CD4-positive, alpha-beta T cell treated with Interleukin-4 for 4 hours (primary cell): ENCODE measurements at regions not wholly inside any gene's neighbourhood (a gene's known extent, or its start where the extent isn't known, plus 50 kb on each side); places are given as distances from the start of the nearest gene placed in this dataset.

Experiments
- DNase-seq: peaks from one replicate; pipeline ENCODE4 v3.0.0-alpha.2; 2020

DNA sequence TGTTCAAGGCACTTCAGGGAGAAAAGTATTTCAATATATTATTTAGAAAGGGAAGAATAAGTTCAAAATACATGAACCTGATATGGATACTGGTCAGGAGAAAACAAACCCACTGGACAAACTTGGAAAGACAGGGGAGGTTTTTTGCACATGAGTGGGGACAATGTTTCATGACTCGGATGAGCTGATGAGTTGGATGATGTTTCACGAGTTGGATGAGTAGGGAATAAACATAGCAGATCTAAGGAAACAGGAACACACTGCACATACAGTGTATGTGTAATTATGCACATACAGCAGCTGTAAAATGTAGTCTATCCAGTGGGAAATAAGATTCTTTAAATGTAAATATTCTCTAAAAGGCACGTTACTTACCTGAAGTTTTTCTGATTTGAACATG lies 682.9 kb upstream of the ADAMTS5 start:
- DNase-seq, result no peak

DNA sequence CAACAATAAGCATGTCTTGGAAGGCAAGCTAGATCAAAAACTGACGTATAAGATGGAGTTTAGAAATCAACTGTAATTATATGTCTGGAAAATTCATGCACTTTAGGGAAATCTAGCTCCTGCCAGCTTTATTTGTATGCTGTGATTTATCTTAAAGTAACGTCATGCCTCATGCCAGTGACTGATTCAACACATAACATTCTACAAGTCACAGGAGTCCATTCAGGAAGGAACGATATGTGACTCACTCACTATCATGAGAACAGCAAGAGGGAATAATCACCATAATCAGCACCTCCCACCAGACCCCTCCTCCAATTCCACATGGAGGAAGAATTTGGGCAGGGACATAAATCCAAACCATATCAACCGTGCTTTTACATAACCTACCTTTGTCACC lies 682.4 kb upstream of the ADAMTS5 start:
- DNase-seq, result no peak

DNA sequence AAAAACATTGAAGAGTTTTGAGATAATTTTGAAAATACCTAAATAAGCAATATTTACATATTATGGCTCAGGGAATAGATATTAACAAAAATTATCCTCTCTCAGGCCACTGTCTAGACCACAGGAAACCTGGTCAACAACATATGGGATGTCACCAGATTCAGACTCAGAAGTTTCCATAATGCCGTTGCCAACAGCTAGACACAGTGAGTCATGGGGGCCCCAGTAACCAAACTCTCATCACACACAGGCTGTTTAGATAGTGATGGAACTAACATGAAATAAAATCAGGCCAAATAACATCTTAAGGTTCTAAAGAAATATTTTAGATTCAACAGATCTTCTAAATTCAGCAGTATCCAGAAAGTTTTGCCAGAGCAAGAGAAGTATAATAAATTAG lies 681.7 kb upstream of the ADAMTS5 start:
- no peak for DNase-seq

DNA sequence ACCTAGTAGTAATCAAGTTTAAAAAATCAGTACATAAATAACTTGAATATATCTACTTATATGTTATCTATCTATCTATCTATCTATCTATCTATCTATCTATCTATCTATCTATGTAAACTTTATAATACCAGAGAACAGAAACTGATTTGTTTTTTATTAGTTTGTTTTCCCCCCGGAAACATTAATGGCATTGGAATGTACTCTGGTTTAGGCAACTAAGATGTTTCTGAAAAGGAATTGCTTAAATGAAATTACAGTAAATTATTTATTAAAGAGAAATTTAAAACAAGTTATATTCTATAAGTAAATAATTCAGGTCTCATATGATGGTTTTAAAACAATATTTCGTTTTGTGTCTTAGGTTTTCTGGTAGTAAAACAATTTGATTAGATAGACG lies 681.0 kb upstream of the ADAMTS5 start:
- no peak for DNase-seq

DNA sequence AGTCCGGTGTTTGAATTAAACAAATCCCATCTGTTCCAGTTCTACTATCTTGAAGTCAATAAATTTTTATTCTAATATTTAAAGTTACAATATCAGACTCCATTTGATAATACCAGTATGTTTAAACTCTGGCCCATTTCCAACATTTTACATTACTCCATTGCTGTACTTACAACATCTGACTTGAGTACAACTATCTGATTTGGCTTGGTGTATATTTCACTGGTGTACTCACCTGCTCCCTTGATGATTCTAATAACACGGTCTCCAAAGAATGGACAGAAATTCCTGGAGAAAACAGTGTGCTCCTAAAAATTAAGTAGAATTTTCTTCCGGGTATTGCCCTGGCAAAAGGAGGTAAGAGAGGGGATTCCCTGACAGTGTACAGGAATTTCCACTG lies 680.5 kb upstream of the ADAMTS5 start:
- no peak for DNase-seq

DNA sequence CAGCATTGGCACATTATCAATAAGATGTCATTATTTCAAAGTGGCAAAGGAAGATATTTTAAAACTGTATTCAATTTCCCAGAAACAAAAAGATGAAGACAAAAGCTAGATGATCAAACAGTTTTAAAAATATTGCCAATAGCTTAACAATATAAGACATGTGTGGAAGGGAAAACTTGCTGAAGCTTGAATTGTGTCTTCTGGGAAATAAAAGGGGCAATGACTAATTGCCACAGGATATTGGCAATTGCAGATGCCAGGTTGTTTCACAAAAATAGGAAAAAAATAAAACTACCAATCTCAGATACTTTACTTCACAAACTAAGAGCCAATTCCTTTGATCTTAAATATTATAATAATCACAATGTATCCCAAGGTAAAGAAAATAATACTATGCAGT lies 679.8 kb upstream of the ADAMTS5 start:
- DNase-seq, result no peak

DNA sequence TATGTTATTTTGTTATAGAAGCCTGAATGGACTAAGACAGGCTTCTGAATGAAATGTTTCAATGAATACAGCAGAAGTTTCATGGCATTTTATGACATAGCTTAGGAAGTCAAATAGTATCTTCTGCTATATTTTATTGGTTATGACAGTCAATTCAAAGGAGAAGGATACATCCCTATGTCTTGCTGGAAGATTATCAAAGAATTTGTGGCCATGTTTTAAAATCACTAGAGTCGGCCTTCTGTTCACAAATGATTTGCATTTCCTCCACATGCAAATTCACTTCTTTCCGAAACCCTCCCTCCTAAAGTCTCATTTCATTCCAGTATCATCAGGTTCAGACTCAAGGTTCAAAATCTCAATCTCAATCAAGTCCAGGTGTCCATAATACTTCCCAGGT lies 679.2 kb upstream of the ADAMTS5 start:
- no peak for DNase-seq

DNA sequence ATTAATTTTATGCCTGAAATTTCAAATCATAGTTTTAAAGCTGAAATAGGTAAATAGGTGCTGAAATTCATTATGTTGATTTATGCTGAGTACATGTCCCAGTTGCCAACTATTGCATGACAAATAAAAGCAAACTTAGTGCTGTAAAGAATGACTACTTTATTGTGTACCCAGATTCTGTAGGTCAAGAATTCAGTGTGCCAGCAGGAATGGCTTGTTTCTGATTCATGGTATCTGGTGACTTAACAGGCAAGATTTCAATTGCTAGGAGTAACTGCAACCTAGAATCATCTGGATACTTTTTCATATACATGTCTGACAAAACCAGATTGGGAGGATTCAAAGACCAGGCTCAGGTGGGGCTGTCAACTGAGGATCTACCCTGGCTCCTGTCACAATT lies 678.4 kb upstream of the ADAMTS5 start:
- no peak for DNase-seq

DNA sequence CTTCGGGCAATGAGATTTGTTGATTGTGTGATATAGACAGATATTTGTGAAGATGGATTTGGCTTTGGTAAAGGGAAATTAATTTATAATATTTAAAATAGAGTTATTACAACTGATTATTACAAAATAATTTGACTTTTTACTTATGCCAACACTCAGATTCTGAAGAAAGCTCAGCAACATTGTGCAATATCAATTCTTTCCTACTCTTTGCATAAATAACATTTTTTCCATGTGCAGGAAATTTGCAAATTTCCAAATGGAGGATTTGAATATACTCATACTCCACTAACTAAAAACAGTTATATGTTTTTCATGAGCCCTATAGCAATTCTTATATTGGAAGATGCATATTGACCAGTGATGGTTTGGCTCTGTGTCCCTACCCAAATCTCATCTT lies 676.4 kb upstream of the ADAMTS5 start:
- DNase-seq, result no peak

DNA sequence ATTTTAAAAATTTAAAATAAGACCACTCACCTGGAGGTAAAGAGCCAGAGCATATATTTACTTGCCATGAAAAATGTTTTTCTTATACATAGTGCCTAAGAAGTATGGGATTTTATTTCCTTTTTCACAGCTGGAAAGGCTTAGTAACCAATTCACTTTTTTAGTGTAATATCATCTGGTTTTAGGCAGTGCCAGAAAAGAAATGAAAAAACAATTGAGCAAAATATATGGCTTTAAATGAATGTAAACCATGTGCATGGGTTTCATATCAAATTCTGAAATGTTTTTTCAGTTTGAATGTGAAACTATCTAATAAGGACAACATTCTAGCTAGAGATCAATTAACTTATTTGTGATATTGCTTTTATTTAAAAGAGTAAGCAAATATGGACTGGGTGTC lies 672.4 kb upstream of the ADAMTS5 start:
- DNase-seq, result no peak

DNA sequence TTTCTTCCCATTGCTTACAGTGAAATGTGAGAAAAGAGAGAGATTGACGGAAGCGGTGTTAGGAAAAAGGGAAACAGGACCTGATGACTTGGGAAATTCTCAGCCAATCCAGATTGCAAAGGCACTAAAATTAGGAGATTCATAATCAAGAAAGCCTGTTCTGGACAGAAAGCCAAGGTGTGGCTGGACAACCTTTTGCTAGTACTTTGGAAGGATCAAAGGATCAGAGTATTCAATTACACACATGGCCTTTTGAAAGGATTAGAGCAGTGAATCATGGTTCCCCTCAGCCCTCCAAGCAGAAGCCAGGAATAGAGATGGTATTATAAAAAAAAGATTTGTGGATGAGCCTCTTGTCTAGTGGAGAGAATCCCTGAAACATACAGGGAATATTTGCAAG lies 669.8 kb upstream of the ADAMTS5 start:
- no peak for DNase-seq

DNA sequence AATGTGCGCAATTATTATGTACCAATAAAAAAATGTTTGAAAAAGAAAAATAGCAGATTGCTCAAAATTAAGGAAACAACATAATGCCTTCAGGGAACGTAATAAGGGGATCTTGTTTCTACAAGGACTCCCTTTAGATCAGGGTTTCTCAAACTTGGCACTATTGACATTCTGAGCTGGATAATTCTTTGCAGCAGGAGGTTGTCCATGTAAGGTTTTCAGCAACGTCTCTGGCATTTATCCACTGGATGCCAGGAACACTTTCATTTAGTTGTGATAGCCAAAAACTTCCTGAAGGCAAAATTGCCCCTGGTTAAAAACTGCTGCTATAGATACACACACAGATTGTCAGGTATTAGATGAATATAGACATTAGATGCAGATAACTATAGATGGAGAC lies 666.7 kb upstream of the ADAMTS5 start:
- no peak for DNase-seq

DNA sequence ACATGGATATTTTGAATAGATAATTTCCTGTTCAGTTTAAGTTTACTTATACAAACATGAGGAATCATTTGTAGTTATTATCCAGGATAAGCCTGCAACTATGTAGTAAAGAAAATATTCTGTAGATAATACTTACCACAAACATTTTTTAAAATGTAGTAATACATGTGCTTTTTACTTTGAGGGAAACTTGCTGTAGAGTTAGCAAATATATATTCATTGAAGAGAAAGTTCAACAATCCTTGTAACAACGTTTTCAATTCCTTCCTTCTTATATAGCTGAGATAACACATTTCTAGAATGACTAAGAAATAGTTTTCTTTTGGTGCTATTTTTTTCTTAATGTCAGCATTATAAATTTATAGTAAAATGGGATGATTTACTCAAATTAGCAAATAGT lies 664.6 kb upstream of the ADAMTS5 start:
- no peak for DNase-seq

DNA sequence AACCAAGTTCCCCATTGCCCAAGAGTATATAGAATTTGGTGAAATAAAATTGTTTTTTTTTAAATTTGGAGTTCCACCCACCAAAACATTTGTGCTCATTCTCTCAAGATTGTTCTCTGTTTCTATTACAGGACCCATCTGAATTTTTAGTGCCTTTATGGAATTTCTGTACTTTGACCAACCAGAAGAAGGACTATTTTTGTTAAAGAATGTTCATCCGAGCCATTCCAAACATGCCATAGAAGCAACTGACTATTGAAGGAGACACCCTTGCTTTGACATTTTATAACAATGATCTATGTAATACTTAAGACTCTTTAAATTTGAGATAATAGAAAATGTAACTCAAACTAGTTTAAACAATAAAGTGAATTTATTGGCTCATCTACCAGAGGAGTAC lies 655.7 kb upstream of the ADAMTS5 start:
- no peak for DNase-seq

DNA sequence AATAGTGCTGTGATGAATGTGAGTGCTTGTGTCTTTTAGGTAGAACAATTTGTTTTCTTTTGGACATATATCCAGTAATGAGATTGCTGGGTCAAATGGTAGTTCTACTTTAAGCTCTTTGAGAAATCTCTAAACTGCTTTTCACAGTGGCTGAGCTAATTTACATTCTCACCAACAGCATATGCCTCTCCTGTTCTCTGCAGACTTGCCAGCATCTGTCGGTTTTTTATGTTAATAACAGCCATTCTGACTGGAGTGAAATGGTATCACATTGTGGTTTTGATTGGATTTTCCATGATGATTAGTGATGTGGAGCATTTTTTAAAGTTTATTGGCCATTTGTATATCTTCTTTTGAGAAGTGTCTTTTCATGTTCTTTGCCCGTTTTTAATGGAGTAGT lies 647.3 kb upstream of the ADAMTS5 start:
- no peak for DNase-seq

DNA sequence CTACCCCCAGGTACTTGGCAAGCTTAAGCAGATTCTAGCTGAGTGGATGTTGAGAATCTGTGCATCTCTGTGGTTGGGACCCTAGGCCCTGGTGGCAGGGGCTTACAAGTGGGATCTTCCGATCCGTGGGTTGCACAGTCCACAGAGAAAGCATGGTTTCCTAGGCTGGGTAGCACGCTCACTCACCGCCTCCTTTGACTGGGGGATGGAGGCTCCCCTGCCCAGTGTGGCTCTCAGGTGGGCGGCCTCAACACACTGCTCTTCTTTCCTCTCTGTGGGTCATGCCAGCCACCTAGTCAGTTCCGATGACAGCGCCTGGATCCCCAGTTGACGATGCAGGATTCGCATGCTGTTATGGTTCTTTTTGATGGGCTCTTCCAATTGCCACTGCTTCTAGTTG lies 639.5 kb upstream of the ADAMTS5 start:
- no peak for DNase-seq

DNA sequence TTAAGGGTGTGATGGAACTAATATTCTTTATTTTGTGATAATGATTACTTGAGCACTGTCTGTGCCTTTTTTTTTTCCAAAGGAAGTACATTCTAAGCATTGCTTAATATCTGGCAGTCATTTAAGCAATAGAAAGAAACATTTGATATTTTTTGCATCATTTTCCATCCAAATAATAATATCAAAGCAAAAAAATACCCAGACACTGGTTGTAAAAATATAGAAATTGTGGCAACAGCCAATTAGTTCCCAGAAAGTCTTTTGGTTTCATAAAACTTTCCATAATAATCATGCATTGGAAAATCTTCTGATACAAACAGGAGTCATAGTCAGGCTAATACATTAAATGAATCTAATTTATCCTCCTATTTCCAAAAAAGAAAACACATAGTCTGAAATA lies 629.3 kb upstream of the ADAMTS5 start:
- no peak for DNase-seq

DNA sequence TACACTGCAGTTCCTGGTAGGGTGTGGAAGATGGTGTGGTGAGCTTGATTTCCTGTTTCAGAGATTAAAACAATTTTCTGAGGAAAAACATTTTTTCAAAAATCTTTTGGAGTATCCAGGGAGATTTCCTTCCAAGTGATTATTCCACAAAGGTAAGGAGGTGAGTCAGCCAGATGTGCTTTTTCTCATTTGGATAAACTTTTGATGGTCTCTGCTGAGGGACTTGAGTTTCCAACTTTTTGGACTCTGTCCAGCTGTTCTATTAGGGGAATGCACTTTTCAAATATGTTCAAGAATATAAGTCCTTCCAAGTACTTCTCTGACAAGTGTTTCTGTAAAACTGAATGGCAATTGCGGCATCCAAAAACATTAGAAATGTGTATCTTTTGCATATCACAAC lies 628.8 kb upstream of the ADAMTS5 start:
- no peak for DNase-seq

DNA sequence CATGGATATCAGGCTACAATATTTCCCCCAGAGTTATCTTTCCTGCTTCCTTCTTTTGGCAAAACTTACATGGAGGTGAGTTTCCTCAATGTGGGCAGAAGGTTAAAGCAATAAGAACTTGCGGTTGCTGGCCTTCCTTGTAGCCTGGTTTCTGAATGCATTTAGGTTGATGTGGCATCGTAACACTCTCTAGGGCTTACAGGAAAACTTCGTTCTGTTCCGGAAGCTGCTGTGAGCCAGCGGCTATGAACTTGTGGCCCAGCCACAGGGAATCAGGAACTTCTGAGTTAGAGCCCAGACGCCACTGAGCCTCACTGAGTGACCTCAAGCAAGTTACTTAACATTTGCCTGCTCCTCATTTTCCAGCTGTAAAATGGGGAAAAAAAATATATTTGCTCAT lies 623.4 kb upstream of the ADAMTS5 start:
- DNase-seq, result no peak

DNA sequence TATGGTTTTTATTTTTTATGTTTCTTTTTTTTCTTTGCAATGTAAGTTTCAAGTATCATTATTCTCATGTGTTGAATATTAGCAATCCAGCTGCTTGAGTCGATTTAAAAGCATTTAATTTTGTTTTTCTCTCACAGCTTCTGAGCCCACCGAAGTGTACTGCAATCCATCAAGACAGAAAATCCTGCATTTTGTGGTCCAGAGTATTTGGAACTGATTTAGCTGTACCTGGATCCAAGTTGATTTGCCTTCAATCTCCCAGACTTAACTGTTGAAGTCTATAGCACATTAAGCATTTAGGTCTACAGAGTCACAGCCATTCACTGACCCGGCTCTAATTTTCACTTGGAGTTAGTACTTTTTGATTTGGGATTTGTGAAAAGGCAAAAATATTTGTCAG lies 622.9 kb upstream of the ADAMTS5 start:
- no peak for DNase-seq

DNA sequence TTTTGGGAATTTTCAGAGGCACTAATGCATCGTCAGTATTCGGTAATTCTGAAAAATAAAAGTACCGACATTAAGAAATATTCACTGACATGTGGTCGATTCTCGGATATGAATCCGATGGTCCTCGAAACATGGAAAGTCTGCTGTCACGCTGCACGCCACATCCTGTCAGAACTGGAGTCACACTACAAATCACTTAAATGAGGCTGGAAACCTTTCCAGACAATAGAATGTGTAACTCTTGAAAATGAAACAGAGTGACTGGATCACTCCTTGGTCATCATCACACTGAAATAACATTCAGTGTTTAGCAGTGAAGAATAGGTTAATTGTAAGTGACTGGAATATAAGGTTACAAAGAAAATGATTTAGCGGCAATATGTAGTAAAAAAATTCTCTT lies 620.1 kb upstream of the ADAMTS5 start:
- DNase-seq, result no peak

DNA sequence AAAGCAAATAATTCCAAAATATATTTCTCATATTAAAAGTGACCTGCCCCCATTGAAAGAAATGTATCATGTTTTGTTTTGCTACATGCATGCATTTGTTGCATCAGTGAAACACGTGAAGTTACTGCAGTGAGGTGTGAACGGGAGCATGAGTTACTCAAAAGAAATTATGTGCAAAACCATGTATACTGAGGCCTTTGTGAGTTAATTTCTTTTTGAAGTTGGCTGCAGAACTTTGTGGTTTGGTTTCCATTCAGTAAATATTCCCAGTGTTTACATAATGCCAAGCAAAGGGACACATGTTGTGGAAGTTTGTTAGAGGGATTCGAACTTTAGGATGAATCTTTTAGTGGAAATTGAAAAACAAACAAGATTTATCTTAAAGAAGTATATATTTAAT lies 619.4 kb upstream of the ADAMTS5 start:
- DNase-seq, result no peak

DNA sequence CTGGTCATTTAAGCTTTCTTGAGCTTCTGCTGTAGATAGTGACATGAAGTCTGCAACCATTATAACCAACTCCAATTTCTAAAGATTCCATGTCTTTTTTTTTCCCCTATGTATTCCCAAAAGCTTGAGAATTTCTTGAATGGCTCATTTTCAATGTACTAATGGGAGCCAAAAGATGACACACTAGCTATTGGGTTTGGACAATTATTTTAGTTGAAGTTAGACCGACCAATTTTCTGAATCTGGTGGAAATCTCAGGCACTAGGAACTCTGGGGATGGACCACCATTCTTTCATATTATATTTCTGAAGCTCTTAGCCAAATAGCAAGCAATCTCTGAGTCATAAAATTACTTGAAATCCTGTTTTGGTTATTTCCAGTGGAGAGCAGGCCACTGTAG lies 617.4 kb upstream of the ADAMTS5 start:
- no peak for DNase-seq

DNA sequence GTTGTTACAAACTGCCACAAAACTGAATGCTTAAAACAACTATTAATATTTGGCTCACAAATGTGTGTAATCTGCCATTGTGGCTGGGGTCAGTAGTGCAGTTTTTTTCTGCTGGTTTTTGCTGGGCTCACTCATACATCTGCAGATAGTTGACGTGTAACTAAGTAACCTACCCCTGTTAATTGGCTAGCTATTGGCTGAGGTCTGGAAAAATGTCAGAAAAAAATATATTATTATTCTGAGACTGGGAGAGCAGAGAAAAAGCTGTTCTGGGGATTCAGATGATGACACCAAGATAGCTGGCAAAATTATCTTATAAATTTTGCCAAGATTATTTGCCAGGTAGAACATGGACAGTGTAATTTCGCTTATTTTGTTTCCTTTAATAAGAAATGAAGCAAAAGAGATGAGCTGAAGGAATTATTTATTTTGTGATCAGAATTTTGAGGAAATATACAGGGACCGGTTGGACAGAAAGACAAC lies 616.1 kb upstream of the ADAMTS5 start:
- no peak for DNase-seq

DNA sequence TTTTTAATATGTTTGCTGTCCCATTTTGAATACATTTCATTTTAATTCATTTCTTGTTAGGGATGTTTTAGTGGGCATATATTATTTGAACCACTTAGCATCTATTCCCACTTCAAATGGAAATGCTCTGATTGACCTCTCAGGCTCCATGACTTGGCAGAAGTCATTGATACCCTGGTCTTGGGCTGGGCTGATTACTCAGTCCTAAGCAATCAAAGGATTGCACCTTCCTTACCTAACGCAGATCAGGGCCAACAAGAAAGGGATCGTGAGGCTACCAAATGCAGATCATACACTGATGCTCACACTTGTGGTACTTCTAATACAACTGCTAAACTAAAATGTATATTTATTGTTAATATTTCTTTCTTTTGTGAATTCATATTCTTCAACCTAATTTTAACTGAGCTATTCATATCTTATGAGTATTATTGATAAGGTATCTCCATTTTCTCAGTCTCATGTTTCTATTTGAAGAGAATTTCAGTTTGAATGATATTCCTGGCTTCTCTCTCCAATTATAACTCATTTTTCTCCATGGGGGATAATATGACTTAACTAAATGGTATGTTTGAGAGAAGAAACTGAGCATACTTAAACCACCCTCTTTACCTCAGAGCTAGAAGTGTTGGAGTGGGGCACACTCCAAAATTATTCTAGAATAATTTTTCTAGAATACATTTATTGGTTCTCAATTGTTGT lies 615.5 kb upstream of the ADAMTS5 start:
- no peak for DNase-seq

DNA sequence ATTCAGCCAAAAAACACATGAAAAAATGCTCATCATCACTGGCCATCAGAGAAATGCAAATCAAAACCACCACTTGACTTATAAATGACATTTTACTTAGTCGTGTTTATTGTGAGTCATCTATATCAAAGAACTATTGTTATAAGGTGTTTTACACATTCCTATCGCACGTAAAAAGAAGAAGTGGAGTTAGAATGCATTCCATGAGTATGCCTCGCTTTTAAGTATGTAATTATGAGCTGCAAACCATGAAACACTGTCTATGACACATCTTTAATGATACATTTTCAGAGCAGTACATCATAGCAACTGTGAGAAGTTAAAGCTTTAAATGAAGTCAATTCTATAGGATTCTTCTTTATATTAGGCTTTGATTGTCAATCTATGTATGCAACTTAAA lies 614.3 kb upstream of the ADAMTS5 start:
- DNase-seq, result no peak
